GM12892 (cell line): ENCODE measurements at regions not wholly inside any gene's neighbourhood (a gene's known extent, or its start where the extent isn't known, plus 50 kb on each side); places are given as distances from the start of the nearest gene placed in this dataset.
"Not testable (repeated sequence)": the region's sequence is repeated elsewhere in the genome, so short reads cannot be mapped to it uniquely, and the experiment has no call there.

Experiments
- POLR2A ChIP-seq: IDR thresholded peaks from 2 replicates; pipeline ENCODE4 v1.6.1; 2011; ENCODE audit warnings: low read depth, low read length, control low read depth
- POLR2AphosphoS5 ChIP-seq: IDR thresholded peaks from 2 replicates; pipeline ENCODE4 v1.6.1; 2011; ENCODE audit warnings: low read depth, low read length, control low read depth

GRCh38 chr4:131011961-131012360 lies 1916.0 kb downstream of the C4orf33 start:
- TF ChIP-seq POLR2A, POLR2AphosphoS5: not testable (repeated sequence)
